Kidney (tissue), 13 donors: ENCODE measurements at regions not wholly inside any gene's neighbourhood (a gene's known extent, or its start where the extent isn't known, plus 50 kb on each side); places are given as distances from the start of the nearest gene placed in this dataset.
"Not testable (repeated sequence)": the region's sequence is repeated elsewhere in the genome, so short reads cannot be mapped to it uniquely, and the experiment has no call there.

Experiments used
- DNase-seq, 5 donors: peaks; one replicate each; pipeline ENCODE4 v3.0.0-alpha.2; 2013 to 2020
- FAIRE-seq: peaks from 2 replicates; lab custom pipeline; 2012; peaks lifted over from hg19 to GRCh38; lab: Jason Lieb, UNC
- H3K27ac ChIP-seq, 2 donors: one replicate each; pipeline ENCODE4 v1.7.0; 2013; ENCODE audit warnings: low read depth in 2 of 2, low read length in 2 of 2, inconsistent platforms in 1 of 2
- H3K27me3 ChIP-seq: one replicate; pipeline ENCODE4 v1.7.1; 2013; ENCODE audit warnings: low read length, inconsistent platforms; ENCODE audit not compliant: control insufficient read depth, insufficient read depth
- H3K36me3 ChIP-seq, 3 donors: one replicate each; pipeline versions ENCODE4 v1.7.0 to v1.7.1; 2013; ENCODE audit warnings: low read length in 3 of 3, control low read depth in 1 of 3, inconsistent platforms in 1 of 3; ENCODE audit not compliant: insufficient read depth in 3 of 3, control insufficient read depth in 2 of 3
- H3K4me1 ChIP-seq, 3 donors: one replicate each; pipeline versions ENCODE4 v1.7.0 to v1.7.1; 2013; ENCODE audit warnings: low read length in 3 of 3, inconsistent platforms in 1 of 3, low read depth in 1 of 3; ENCODE audit not compliant: control insufficient read depth in 2 of 3, insufficient read depth in 2 of 3
- H3K4me3 ChIP-seq, 3 donors: one replicate each; pipeline versions ENCODE4 v1.7.0 to v1.8.1; 2013; ENCODE audit warnings: low read length in 3 of 3, control low read depth in 1 of 3, inconsistent platforms in 1 of 3
- H3K9ac ChIP-seq, 3 donors: one replicate each; pipeline versions ENCODE4 v1.7.0 to v1.7.1; 2013; ENCODE audit warnings: low read length in 3 of 3, control low read depth in 1 of 3, inconsistent platforms in 1 of 3
- H3K9me3 ChIP-seq, 3 donors: one replicate each; pipeline versions ENCODE4 v1.7.0 to v1.7.1; 2013; ENCODE audit warnings: low read length in 3 of 3, control low read depth in 1 of 3, inconsistent platforms in 1 of 3; ENCODE audit not compliant: control insufficient read depth in 2 of 3, insufficient read depth in 1 of 3
- CTCF ChIP-seq: IDR thresholded peaks from 3 replicates; pipeline ENCODE4 v1.5.1; 2012; ENCODE audit warnings: mild to moderate bottlenecking, moderate library complexity, borderline replicate concordance; ENCODE audit not compliant: insufficient read depth; ENCODE audit errors: extremely low read depth
- intact Hi-C: fragments of 100-400 bp; cut with DNase I; formaldehyde crosslinking; loops from one replicate; pipeline ENCODE4 v1.11.1; 2022
- donor health status: control.
- donor health status: control.
- donor health status: control.
- donor health status: control.
- donor health status: control.
- donor health status: DM: yes; HTN: yes; CAD: no.
- donor health status: Normal renal cell carcinoma (clear cell type).

GRCh38 chr14:48261436-48261835 lies 586.0 kb upstream of the MDGA2 start:
- no peak for TF ChIP-seq CTCF
- FAIRE-seq, result no peak
- Histone ChIP-seq H3K4me1 (no peaks in the 10 kb centered on the region), H3K27ac (no peak overlapping the region), H3K27me3 (no peaks in the 10 kb centered on the region), H3K9ac (no peak overlapping the region), H3K36me3 (no peaks in the 10 kb centered on the region), H3K9me3 (no peaks in the 10 kb centered on the region), H3K4me3 (no peak overlapping the region)
- intact Hi-C loops, result no loop called here
- no peak for DNase-seq

- H3K27me3 ChIP-seq, H3K9ac ChIP-seq, H3K9me3 ChIP-seq, FAIRE-seq, H3K4me3 ChIP-seq, H3K36me3 ChIP-seq, H3K27ac ChIP-seq, intact Hi-C loops, DNase-seq, H3K4me1 ChIP-seq: not testable (repeated sequence)
Measured at GRCh38 chr14:48260394-48261295, 585.2 kb upstream of the MDGA2 start.

- FAIRE-seq, H3K9ac ChIP-seq, intact Hi-C loops, H3K4me3 ChIP-seq, H3K4me1 ChIP-seq, H3K27me3 ChIP-seq, DNase-seq, H3K9me3 ChIP-seq, H3K36me3 ChIP-seq, H3K27ac ChIP-seq: not testable (repeated sequence)
Measured at GRCh38 chr14:48259876-48260275, 584.5 kb upstream of the MDGA2 start.

GRCh38 chr14:48259232-48259631 lies 583.8 kb upstream of the MDGA2 start:
- H3K27me3 ChIP-seq, H3K4me1 ChIP-seq, H3K36me3 ChIP-seq, H3K27ac ChIP-seq, intact Hi-C loops, FAIRE-seq, DNase-seq, H3K9ac ChIP-seq, H3K4me3 ChIP-seq, H3K9me3 ChIP-seq: not testable (repeated sequence)

GRCh38 chr14:48258703-48259102 lies 583.3 kb upstream of the MDGA2 start:
- intact Hi-C loops, result not testable (repeated sequence)

More at GRCh38 chr14:48258703-48259102, 583.3 kb upstream of the MDGA2 start:
- not testable (repeated sequence) for FAIRE-seq, H3K4me3 ChIP-seq, H3K9ac ChIP-seq, H3K27me3 ChIP-seq, H3K9me3 ChIP-seq, H3K27ac ChIP-seq, DNase-seq, H3K36me3 ChIP-seq, H3K4me1 ChIP-seq
